Panc1 (cell line): ENCODE measurements at regions not wholly inside any gene's neighbourhood (a gene's known extent, or its start where the extent isn't known, plus 50 kb on each side); places are given as distances from the start of the nearest gene placed in this dataset.

Source experiments
- CTCF ChIP-seq: fragments of 450-650 bp; IDR thresholded peaks from 2 replicates; pipeline ENCODE4 v1.5.1; 2017; ENCODE audit warnings: mild to moderate bottlenecking
- POLR2AphosphoS5 ChIP-seq: IDR thresholded peaks from 2 replicates; pipeline ENCODE4 v1.6.1; 2012; ENCODE audit warnings: mild to moderate bottlenecking, low read depth, low read length, moderate library complexity
- REST ChIP-seq, 2 experiments: IDR thresholded peaks; 2 replicates each; pipeline ENCODE4 v1.6.1; 2011 to 2012; ENCODE audit warnings: low read depth in 2 of 2, control low read depth in 1 of 2, low read length in 1 of 2, mild to moderate bottlenecking in 1 of 2, moderate library complexity in 1 of 2; ENCODE audit not compliant: insufficient read depth in 1 of 2
- SIN3A ChIP-seq: IDR thresholded peaks from 2 replicates; pipeline ENCODE4 v1.6.1; 2012; ENCODE audit warnings: low read depth, mild to moderate bottlenecking, low read length, moderate library complexity, borderline replicate concordance; ENCODE audit not compliant: insufficient read depth

- no peak for TF ChIP-seq CTCF
- TF ChIP-seq POLR2AphosphoS5, result no peak
- no peak for TF ChIP-seq REST (IDR thresholded peaks at IDR 0.05; ENCODE audit: insufficient read depth in 1 of 2, low read depth in 2 of 2, low read length in 1 of 2)
- TF ChIP-seq SIN3A, result no peak
Measured at GRCh38 chr1:82399093-82399492, 598.4 kb downstream of the ADGRL2 start.
